SK-MEL-5 (cell line): ENCODE measurements at regions not wholly inside any gene's neighbourhood (a gene's known extent, or its start where the extent isn't known, plus 50 kb on each side); places are given as distances from the start of the nearest gene placed in this dataset.

Experiments
- DNase-seq: peaks from one replicate; pipeline ENCODE4 v3.0.0-alpha.2; 2016; ENCODE audit warnings: low read depth, low spot score
- in situ Hi-C: cut with HindIII; loops from 2 replicates; pipeline ENCODE4 v1.10.0; 2016; ENCODE audit warnings: low sequenced_read_pairs, high pct_unique_total_duplicates, low pct_unique_long_range_greater_than_20kb

DNA sequence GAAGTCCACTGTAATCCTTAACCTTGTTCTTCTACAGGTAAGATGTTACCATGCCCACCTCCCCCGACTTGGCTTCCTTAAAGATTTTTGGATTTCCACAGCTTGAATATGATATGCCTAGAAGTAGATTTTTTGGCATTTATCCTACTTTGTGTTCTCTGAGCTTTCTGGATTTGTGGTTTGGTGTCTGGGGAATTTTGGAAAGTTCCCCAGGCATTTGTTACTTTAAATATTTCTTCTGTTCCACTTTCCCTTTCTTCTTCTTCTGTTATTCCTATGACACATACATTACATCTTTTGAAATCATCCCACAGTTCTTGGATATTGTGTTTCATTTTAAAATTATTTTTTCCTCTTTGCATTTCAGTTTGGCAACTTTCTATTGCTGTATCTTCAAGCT, 122.1 kb upstream of the TMEM108 start:
- in situ Hi-C loops = no loop called here
- no peak for DNase-seq

DNA sequence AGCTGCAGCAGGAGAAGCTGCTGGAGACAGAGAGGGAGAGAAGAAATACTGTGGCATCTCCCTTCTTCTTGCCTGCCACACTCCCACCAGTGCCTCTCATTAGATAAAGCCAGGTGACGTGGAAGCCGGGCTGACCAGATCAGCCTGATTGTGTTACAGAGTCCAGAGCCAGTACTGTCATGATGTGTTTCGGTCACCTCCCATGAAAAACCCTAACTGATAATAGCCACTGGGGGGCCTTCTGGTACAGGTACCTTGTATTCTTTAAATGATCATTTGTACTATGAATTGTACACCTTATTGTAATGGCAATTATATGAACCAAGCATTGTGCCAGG, 125.8 kb upstream of the TMEM108 start:
- in situ Hi-C loops = no loop called here
- DNase-seq = no peak

DNA sequence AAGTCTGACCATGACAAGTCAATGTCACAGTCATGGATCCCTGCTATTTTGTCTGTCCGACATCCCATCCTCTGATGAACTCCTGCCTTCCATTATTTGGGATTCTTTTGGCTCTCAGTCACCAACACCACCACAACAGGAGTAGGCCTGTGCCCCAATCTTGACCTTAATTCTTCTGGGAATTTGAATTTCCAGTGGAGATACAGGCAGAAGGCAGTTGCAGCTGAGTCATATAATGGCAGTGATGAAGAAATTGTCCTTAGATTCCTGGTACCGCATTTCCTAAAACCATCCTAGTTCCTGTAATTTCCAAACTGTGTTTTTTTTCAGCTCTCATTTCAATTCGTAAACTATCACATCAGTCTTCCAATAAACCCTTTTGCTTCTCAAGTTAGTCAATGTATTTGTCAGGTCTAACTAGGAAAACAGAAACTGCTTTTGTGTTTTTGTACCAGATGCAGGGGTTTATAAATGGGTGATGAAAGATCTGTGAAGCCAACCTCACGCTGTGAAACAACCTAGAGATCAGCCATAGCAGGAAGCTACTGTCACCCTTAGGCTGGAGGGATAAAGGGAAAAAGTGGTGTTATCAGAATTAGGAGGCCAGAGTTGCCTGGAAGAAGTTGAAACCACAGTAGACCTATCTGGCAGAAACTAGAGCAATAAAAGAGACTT, 126.3 kb upstream of the TMEM108 start:
- no peak for DNase-seq
- in situ Hi-C loops = no loop called here

DNA sequence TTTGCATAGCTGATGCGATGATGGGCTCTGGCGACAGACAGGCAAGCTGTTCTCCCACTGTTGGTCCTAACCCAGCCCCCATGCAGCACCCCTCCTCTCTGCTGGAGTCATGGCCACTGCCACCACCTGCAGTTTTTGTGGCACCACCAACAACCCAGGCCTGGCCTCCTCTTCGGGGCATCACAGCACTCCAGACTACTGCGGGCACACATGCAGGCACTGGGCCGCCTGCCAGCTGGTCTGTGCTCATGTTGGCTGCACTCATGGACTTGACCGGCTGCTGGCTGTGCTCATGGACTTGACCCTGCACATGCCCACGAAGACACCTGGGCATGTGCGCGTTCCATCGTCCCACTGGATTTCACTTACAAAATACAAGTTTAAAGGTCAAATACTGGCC, 130.9 kb upstream of the TMEM108 start:
- in situ Hi-C loops = no loop called here
- DNase-seq = no peak

DNA sequence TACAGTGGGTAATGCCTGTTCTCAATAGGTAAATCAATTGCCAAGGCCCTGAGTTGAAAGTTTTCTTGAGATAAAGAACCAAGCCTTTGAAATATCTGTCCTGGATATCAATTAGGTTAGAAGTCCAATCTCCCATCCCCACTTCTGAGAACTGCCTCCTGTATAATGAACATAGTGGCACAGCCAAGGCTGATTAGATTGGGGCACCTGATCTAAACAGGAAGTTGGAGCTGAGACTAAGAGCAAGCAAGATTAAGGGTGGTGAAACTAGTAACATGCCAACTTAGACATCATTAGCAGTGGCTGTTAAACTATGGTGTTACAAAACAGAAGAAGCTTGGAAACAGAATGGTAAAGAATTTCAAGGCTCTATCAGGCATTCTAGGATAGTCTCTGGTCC, 137.7 kb upstream of the TMEM108 start:
- DNase-seq = no peak
- in situ Hi-C loops = no loop called here

DNA sequence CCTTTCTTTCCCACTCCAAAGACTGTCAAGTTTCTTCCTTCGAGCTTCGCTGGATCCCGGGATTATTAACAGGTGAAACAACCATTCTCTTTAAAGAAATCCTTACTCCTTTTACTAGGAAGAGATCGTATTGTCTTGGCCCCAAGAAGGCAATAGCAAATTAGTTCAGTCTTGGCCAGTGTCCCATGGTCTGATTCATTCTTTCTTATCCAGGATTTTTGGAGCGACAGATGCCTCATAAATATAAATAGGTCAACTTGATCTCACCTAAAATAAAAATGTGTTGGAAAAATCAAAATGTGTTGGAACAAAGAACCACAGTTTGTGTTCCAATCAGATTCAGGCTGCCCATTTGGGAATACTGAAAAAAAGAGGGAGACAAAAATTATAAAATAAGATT, 140.1 kb upstream of the TMEM108 start:
- no peak for DNase-seq
- in situ Hi-C loops = no loop called here

DNA sequence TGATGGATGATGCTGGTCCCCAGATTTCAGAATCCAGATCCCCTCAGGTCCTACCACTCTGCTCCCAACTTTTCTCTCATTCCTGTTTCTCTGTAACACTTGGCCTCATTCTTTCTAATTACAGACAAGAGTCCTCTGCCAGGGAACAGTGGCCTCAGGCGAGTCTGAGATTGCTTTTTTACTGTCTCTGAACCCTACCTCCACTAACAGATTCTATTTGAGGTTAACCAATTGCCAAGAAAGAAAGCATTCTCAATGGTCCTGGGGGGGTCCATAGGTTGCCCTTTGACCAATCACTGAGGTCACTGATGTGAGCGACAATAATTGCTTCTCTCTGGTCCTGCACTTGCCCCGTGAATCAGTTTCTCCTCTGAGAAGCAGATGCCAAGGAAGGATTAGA, 145.2 kb upstream of the TMEM108 start:
- no peak for DNase-seq
- in situ Hi-C loops = no loop called here

DNA sequence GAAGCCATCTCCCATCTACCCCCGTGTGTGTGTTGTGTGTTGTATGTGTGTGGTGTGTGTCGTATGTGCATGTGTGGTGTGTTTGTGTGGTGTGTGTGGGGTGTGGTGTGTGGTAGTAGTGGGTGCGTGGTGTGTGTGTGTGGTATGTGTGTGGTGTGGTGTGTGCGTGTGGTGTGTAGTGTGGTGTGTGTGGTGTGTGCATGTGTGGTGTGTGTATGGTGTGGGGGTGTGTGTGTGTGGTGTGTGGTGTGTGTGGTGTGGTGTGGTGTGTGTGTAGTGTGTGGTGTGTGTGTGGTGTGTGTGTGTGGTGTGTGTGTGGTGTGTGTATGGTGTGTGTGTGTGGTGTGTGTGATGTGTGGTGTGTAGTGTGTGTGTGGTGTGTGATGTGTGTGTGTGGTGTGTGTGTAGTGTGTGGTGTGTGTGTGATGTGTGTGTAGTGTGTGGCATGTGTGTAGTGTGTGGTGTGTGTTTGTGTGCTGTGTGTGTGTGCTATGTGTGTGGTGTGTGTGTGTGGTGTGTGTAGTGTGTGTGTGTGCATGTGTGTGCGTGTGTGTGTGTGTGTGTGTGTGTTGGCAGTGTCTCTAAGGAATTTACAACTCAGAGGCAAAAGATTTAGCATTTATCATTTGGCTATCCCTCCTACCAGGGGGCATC, 156.3 kb upstream of the TMEM108 start:
- DNase-seq = no peak
- in situ Hi-C loops = no loop called here

DNA sequence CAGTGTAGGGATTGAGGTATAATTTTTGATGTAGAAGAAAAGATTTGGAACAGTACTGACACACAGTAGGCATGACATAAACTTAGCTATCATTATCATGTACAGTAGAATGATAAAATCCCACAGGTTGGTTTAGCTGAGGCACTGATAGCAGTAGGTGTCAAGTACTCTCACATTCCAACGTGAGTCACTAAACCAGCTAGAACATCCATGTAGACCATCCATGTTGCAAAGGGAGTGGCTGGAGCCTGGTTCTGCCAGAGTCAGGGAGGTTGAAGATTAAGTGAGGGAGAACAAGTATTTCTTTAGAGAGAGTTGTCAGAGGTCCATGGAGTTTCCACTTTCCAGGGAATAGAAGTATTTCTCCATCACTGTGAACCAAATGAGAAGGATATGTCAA, 157.2 kb upstream of the TMEM108 start:
- in situ Hi-C loops = no loop called here
- no peak for DNase-seq

DNA sequence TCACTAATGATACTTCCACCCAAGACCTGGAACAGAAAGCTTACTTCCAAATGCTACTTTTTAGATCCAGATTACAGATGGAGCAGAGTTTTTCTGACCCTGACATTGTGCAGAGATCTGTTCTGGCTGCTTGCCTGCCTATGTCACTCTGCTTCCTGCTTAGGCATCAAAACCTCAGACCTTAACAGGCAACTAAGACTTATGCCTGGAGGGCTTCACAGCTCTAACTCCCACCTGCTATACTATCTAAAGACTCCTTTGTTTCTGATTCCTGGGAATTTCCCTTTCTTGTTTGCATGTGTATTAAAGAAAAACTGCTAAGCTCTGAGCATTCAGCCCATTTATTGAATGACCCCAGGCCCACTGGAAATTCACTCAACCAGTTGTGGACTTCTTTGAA, 157.4 kb upstream of the NPHP3 start:
- DNase-seq = peak; percentile 62
- in situ Hi-C loops = no loop called here

DNA sequence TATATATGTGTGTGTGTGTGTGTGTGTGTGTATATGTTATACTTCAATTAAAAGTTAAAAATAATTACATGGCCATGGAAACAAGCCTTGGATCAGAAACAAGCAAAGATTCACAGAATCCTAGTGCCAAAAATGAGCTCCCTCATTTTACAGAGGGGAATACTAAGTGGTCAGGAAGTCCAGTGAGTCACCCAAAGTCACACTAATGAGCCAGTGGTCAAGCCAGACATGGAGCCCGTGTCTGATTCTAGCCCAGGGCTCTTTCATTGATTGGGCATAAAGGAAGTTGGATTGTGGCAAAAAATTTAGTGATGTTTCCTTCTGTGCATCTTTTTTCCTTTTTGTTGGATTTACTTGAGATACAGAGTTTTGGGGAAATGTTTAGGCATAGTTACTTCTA, 152.5 kb upstream of the NPHP3 start:
- in situ Hi-C loops = no loop called here
- DNase-seq = no peak

DNA sequence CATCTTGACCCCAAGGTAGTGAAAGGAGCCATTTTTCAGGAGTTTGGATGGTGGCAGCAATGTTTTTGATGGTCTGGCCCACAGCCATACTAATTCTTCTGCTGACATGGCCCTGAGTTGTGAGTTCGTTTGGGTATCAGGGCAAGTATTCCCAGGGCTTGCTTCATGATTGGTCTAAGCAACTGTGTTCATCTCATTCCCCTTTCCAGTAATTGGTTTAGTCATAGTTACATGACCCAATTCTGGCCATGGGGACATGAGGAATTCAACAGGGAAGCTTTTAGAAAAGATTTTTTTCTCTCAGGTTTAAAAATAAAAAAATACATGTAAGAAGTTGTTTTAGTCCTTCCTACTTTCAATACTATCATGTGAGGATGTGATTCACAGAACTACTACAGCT, 150.5 kb upstream of the NPHP3 start:
- in situ Hi-C loops = no loop called here
- no peak for DNase-seq

DNA sequence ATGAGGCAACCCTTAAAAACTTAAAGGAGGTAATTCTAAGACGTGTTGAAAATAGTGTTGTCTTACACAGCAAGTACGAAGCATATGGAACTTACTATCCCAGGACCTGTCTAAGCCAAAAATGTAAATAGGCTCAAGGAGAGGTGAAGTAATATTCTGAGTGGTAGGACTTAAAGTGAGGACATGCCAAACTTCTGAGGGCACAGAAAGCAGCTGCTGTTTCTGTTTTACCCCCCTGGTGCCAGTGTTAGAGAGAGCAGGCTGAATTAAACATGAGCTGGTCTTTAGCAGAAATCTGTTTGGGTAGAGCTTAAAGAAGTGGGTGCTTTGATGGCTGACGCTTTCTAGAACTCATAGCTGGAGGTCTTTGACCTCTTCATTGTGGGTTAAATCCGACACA, 149.7 kb upstream of the NPHP3 start:
- in situ Hi-C loops = no loop called here
- no peak for DNase-seq

DNA sequence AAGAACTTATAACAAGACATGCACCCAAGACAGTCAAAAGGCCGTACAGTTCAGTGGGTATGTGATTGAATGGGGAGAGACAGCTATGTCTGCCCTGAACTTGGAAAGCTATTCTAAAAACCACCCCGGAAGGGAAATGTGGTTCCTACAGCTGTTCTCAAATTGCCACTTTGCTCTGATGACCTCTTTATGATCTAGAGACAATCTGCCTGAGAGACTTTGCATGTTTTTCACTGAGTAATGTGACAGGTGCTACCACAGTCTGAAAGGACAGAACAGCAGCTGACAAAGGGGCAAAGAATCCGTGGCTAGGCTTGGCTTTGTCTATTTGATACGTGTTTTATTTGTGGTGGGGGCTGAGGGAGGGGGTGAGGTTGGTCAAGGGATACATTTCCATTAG, 148.3 kb upstream of the NPHP3 start:
- in situ Hi-C loops = no loop called here
- no peak for DNase-seq

DNA sequence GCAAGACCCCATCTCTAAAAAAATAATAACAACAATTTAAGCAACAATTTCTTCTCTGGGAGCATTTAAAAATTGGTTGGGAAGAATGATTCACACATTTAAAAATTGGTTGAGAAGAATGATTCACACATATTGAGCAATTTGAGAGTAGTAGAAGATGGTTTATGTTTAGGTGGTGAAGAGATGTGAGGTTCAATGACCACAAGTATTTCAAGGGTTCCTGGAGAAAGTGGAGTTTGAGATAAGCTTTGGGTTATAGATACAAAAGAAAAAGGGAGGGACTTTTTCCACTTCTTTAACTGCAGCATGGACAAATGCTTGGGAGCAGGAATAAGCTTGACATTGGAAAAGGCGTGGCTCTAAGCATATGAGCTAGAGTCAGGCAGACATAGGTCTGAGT, 145.7 kb upstream of the NPHP3 start:
- in situ Hi-C loops = no loop called here
- no peak for DNase-seq

DNA sequence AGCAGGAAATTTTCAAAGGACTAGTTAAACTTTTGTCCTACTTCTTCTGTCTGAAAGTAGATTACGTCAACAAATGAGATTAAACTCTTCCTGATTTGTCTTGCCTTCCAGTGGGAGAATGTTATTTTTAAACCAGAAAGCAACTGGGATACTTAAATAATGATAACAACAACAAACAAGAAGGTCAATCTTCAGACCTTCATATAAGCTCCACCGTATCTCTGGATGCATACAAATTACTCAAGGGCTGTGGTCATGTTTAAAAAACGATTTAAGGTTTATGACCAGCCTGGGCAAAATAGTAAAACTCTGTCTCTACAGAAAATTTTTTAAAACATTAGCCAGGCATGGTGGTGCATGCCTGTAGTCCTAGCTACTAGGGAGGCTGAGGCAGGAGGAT, 145.3 kb upstream of the NPHP3 start:
- DNase-seq = no peak
- in situ Hi-C loops = no loop called here

DNA sequence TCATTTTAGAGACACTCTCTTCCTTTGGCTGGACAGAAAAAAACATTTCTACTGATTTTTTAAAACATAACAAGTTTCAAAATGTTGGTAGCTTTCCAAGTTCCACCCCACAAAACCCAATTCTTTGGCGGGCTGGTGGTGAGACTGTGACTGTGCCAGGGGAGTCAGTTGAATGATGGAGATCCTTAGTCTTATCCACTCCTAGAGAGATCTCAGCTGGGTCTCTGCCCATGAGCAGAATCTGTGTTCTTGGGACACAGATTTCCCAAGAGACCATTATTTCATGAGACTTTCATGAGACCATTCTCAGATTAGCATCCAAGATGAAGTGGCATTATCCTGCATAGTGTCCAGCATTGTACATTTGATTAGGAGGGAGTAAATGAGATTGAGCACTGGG, 135.1 kb upstream of the NPHP3 start:
- DNase-seq = no peak
- in situ Hi-C loops = no loop called here

DNA sequence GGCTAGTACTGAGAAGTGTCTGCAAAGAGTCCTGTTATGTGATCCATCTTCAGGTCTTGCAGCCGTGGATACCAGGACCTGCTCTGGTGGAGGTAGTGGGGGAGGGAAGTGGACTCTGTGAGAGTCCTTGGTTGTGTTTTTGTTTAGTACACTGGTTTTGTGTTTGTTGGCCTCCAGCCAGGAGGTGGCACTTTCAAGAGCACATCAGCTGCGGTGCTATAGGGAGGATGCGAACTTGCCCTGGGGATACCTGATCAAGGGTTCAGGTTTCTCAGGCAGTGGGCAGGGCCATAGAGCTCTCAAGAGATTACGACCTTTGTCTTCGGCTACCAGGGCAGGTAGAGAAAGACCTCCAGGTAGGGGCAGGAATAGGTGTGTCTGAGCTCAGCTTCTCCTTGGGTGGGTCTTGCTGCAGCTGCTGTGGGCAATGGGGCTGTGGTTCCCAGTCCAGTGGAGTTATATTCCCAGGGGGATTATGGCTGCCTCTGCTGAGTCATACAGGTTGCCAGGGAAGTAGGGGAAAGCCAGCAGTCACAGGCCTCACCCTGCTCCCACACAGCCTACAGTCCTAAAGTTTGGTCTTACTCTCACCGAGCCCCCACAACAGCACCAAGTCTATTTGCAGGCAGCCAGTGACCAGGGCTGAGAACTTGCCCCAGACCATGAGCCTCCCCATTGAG, 132.8 kb upstream of the NPHP3 start:
- DNase-seq = no peak
- in situ Hi-C loops = no loop called here

DNA sequence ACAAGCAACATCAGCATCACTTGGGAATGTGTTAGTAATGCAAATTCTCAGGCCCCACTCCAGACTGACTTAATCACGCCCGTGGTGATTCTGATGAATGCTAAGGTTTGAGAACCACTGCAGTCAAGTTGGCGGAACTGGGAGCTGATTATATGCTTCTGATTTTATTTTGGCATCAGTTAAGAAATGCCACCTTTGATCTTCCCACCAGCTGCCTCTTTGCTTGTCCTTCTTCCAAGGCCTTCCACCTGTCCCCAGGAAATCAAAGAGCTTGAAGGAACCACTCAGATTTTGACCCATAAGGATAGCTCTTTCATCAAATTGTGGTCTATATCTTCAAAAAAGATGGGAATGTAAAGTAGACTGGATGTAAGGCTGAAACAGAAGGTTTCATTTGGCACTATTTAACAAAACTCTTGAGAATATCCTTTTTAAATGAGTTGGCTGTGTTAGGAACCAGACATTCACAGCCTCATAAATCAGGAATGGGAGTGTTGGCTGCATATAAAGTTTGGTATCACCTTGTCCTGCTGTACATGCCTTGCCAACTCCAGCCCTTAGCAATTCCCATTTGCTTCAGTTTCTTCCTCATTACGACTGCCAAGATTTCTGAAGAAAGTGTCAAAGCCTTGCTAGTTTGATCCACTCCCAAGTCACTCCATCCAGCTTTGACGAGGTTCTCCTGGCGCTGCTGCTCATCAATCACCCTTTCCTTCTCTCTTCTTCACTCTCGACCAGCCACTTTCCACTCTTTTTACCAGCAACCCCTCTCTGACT, 125.8 kb upstream of the NPHP3 start:
- no peak for DNase-seq
- in situ Hi-C loops = no loop called here
